Osteoblast (primary cell): ENCODE measurements at regions not wholly inside any gene's neighbourhood (a gene's known extent, or its start where the extent isn't known, plus 50 kb on each side); places are given as distances from the start of the nearest gene placed in this dataset.
"Not testable (repeated sequence)": the region's sequence is repeated elsewhere in the genome, so short reads cannot be mapped to it uniquely, and the experiment has no call there.

Experiments used
- DNase-seq: peaks from one replicate; pipeline ENCODE4 v3.0.0; 2011; ENCODE audit warnings: low spot score, mixed read lengths; ENCODE audit not compliant: insufficient read length; ENCODE audit errors: missing footprints
- H2AFZ ChIP-seq: 2 replicates; pipeline ENCODE4 v1.6.0; 2011; ENCODE audit warnings: mild to moderate bottlenecking, low read length
- H3K27ac ChIP-seq: 2 replicates; pipeline ENCODE4 v1.5.1; 2011; ENCODE audit warnings: mild to moderate bottlenecking, low read depth, low read length, moderate library complexity
- H3K27me3 ChIP-seq: 2 replicates; pipeline ENCODE4 v1.6.0; 2012; ENCODE audit warnings: mild to moderate bottlenecking, control low read depth, inconsistent platforms, low read length, moderate library complexity; ENCODE audit not compliant: insufficient read depth
- H3K36me3 ChIP-seq: 2 replicates; pipeline ENCODE4 v1.5.1; 2011; ENCODE audit warnings: mild to moderate bottlenecking, low read length, control low read depth, moderate library complexity; ENCODE audit not compliant: insufficient read depth
- H3K4me1 ChIP-seq: 2 replicates; pipeline ENCODE4 v1.5.1; 2011; ENCODE audit warnings: mild to moderate bottlenecking, low read length, control low read depth, moderate library complexity; ENCODE audit not compliant: insufficient read depth
- H3K4me2 ChIP-seq: 2 replicates; pipeline ENCODE4 v1.6.0; 2011; ENCODE audit warnings: mild to moderate bottlenecking, low read length; ENCODE audit not compliant: insufficient read depth
- H3K4me3 ChIP-seq: fragments of 200-600 bp; sonication (generic); 3 replicates; pipeline ENCODE4 v1.5.1; 2012; ENCODE audit warnings: mild to moderate bottlenecking, low read length, inconsistent platforms; ENCODE audit not compliant: insufficient read depth
- H3K79me2 ChIP-seq: 2 replicates; pipeline ENCODE4 v1.6.0; 2012; ENCODE audit warnings: mild to moderate bottlenecking, low read length, control low read depth, inconsistent platforms; ENCODE audit not compliant: insufficient read depth
- H3K9me3 ChIP-seq: 2 replicates; pipeline ENCODE4 v1.5.1; 2011; ENCODE audit warnings: low read depth, low read length, control low read depth
- H4K20me1 ChIP-seq: 2 replicates; pipeline ENCODE4 v1.6.0; 2012; ENCODE audit warnings: mild to moderate bottlenecking, low read length, control low read depth; ENCODE audit not compliant: insufficient read depth
- CTCF ChIP-seq: IDR thresholded peaks from 2 replicates; pipeline ENCODE4 v1.5.1; 2011; ENCODE audit warnings: mild to moderate bottlenecking, low read depth, low read length, moderate library complexity; ENCODE audit errors: extremely low read depth

GRCh38 chr17:52965856-52966255, 807.3 kb upstream of the CA10 start:
- no peaks in the 10 kb centered on the region for H3K4me1 ChIP-seq
- no peak for DNase-seq
- no peaks in the 10 kb centered on the region for H4K20me1 ChIP-seq
- no peak overlapping the region for H3K4me3 ChIP-seq
- no peak for TF ChIP-seq CTCF
- no peak overlapping the region for H3K4me2 ChIP-seq
- H2AFZ ChIP-seq: no peak overlapping the region
- no peaks in the 10 kb centered on the region for H3K36me3 ChIP-seq
- H3K79me2 ChIP-seq: no peaks in the 10 kb centered on the region
- H3K27me3 ChIP-seq: no peaks in the 10 kb centered on the region
- H3K9me3 ChIP-seq: no peaks in the 10 kb centered on the region
- no peak overlapping the region for H3K27ac ChIP-seq

- not testable (repeated sequence) for H3K36me3 ChIP-seq, H3K4me3 ChIP-seq, H3K9me3 ChIP-seq, H3K27me3 ChIP-seq, DNase-seq, H3K4me1 ChIP-seq, H3K79me2 ChIP-seq, H4K20me1 ChIP-seq, H3K27ac ChIP-seq, H3K4me2 ChIP-seq, H2AFZ ChIP-seq
These were observed 803.2 kb upstream of the CA10 start for GRCh38 chr17:52961751-52962150.

- no peaks in the 10 kb centered on the region for H3K36me3 ChIP-seq
- H3K4me1 ChIP-seq: no peaks in the 10 kb centered on the region
- DNase-seq: no peak
- H3K79me2 ChIP-seq: no peaks in the 10 kb centered on the region
- no peaks in the 10 kb centered on the region for H4K20me1 ChIP-seq
- no peaks in the 10 kb centered on the region for H3K9me3 ChIP-seq
- TF ChIP-seq CTCF: no peak
- H3K27ac ChIP-seq: no peak overlapping the region
- H3K27me3 ChIP-seq: no peaks in the 10 kb centered on the region
- no peak overlapping the region for H3K4me3 ChIP-seq
- no peak overlapping the region for H2AFZ ChIP-seq
- H3K4me2 ChIP-seq: no peak overlapping the region
These were observed 798.9 kb upstream of the CA10 start for GRCh38 chr17:52957411-52957810.

GRCh38 chr17:52947418-52947817, 788.9 kb upstream of the CA10 start:
- DNase-seq: no peak
- no peak for TF ChIP-seq CTCF

More at GRCh38 chr17:52947418-52947817, 788.9 kb upstream of the CA10 start:
- Histone ChIP-seq H3K4me3 (no peak overlapping the region), H3K79me2 (no peaks in the 10 kb centered on the region), H3K36me3 (no peaks in the 10 kb centered on the region), H3K9me3 (no peaks in the 10 kb centered on the region), H3K4me1 (no peaks in the 10 kb centered on the region), H4K20me1 (no peaks in the 10 kb centered on the region), H3K27me3 (no peaks in the 10 kb centered on the region), H2AFZ (no peak overlapping the region), H3K4me2 (no peak overlapping the region), H3K27ac (no peak overlapping the region)
